KOPT-K1 (cell line): ENCODE measurements at regions not wholly inside any gene's neighbourhood (a gene's known extent, or its start where the extent isn't known, plus 50 kb on each side); places are given as distances from the start of the nearest gene placed in this dataset.
"Not testable (repeated sequence)": the region's sequence is repeated elsewhere in the genome, so short reads cannot be mapped to it uniquely, and the experiment has no call there.

Source experiments
- H3K27ac ChIP-seq: fragments of 200-600 bp; sonication (generic); 2 replicates; pipeline ENCODE4 v1.5.1; 2016; ENCODE audit warnings: antibody characterized with exemption, mild to moderate bottlenecking, low read depth, low read length; ENCODE audit not compliant: poor library complexity, severe bottlenecking
- H3K36me3 ChIP-seq: fragments of 200-600 bp; sonication (generic); 2 replicates; pipeline ENCODE4 v1.5.1; 2017; ENCODE audit warnings: antibody characterized with exemption, mild to moderate bottlenecking, low read length, moderate library complexity; ENCODE audit not compliant: insufficient read depth
- H3K9me3 ChIP-seq: fragments of 200-600 bp; sonication (generic); 2 replicates; pipeline ENCODE4 v1.5.1; 2017; ENCODE audit warnings: antibody characterized with exemption, low read length, mild to moderate bottlenecking; ENCODE audit not compliant: insufficient read depth, poor library complexity, severe bottlenecking

- peaks cover 31% of the 10 kb centered on the region for H3K9me3 ChIP-seq
- no peaks in the 10 kb centered on the region for H3K36me3 ChIP-seq
- no peak overlapping the region for H3K27ac ChIP-seq
Observed at GRCh38 chr10:8159341-8160165, 105.1 kb downstream of the GATA3 start.

- no peak overlapping the region for H3K27ac ChIP-seq
- peaks cover 55% of the 10 kb centered on the region for H3K9me3 ChIP-seq
- no peaks in the 10 kb centered on the region for H3K36me3 ChIP-seq
Observed at GRCh38 chr10:8163824-8164223, 109.3 kb downstream of the GATA3 start.

GRCh38 chr10:8164640-8165039 is 110.2 kb downstream of the GATA3 start:
- H3K27ac ChIP-seq, H3K36me3 ChIP-seq: not testable (repeated sequence)
- peaks cover 63% of the 10 kb centered on the region for H3K9me3 ChIP-seq

GRCh38 chr10:8168836-8169235 is 114.3 kb downstream of the GATA3 start:
- H3K27ac ChIP-seq, result no peak overlapping the region
- H3K9me3 ChIP-seq, result peaks cover 40% of the 10 kb centered on the region
- no peaks in the 10 kb centered on the region for H3K36me3 ChIP-seq

- Histone ChIP-seq H3K36me3 (no peaks in the 10 kb centered on the region), H3K9me3 (peaks cover 24% of the 10 kb centered on the region), H3K27ac (no peak overlapping the region)
Observed at GRCh38 chr10:8171008-8171407, 116.5 kb downstream of the GATA3 start.

- H3K9me3 ChIP-seq, result peaks cover 21% of the 10 kb centered on the region
- H3K27ac ChIP-seq, result no peak overlapping the region
- H3K36me3 ChIP-seq, result no peaks in the 10 kb centered on the region
Observed at GRCh38 chr10:8172604-8173003, 118.1 kb downstream of the GATA3 start.

GRCh38 chr10:8173243-8173865 is 118.9 kb downstream of the GATA3 start:
- Histone ChIP-seq H3K36me3 (no peaks in the 10 kb centered on the region), H3K9me3 (peaks cover 14% of the 10 kb centered on the region), H3K27ac (no peak overlapping the region)

- Histone ChIP-seq H3K9me3 (peaks cover 9% of the 10 kb centered on the region), H3K36me3 (no peaks in the 10 kb centered on the region), H3K27ac (no peak overlapping the region)
Observed at GRCh38 chr10:8173866-8174243, 119.4 kb downstream of the GATA3 start.

- H3K9me3 ChIP-seq, result no peaks in the 10 kb centered on the region
- H3K27ac ChIP-seq, result no peak overlapping the region
- no peaks in the 10 kb centered on the region for H3K36me3 ChIP-seq
Observed at GRCh38 chr10:8174762-8175161, 120.3 kb downstream of the GATA3 start.

- not testable (repeated sequence) for H3K36me3 ChIP-seq, H3K9me3 ChIP-seq, H3K27ac ChIP-seq
Observed at GRCh38 chr10:8177526-8177925, 123.0 kb downstream of the GATA3 start.

- not testable (repeated sequence) for H3K36me3 ChIP-seq, H3K27ac ChIP-seq, H3K9me3 ChIP-seq
Observed at GRCh38 chr10:8179773-8180172, 125.3 kb downstream of the GATA3 start.

GRCh38 chr10:8180360-8181109 is 126.0 kb downstream of the GATA3 start:
- Histone ChIP-seq H3K9me3 (no peaks in the 10 kb centered on the region), H3K27ac (no peak overlapping the region), H3K36me3 (no peaks in the 10 kb centered on the region)

GRCh38 chr10:8181496-8182157 is 127.1 kb downstream of the GATA3 start:
- H3K27ac ChIP-seq, result no peak overlapping the region
- H3K9me3 ChIP-seq, result no peaks in the 10 kb centered on the region
- H3K36me3 ChIP-seq, result no peaks in the 10 kb centered on the region

- no peaks in the 10 kb centered on the region for H3K9me3 ChIP-seq
- H3K27ac ChIP-seq, result no peak overlapping the region
- no peaks in the 10 kb centered on the region for H3K36me3 ChIP-seq
Observed at GRCh38 chr10:8182806-8183205, 128.3 kb downstream of the GATA3 start.

GRCh38 chr10:8183241-8183704 is 128.8 kb downstream of the GATA3 start:
- no peaks in the 10 kb centered on the region for H3K36me3 ChIP-seq
- H3K27ac ChIP-seq, result no peak overlapping the region
- no peaks in the 10 kb centered on the region for H3K9me3 ChIP-seq
